GM13977 (cell line): ENCODE measurements at regions not wholly inside any gene's neighbourhood (a gene's known extent, or its start where the extent isn't known, plus 50 kb on each side); places are given as distances from the start of the nearest gene placed in this dataset.

ENCODE experiments used
- DNase-seq: peaks from one replicate; pipeline ENCODE4 v3.0.0; 2012; ENCODE audit warnings: low spot score
- CTCF ChIP-seq: IDR thresholded peaks from 2 replicates; pipeline ENCODE4 v1.5.1; 2012; ENCODE audit warnings: mild to moderate bottlenecking, control low read depth; ENCODE audit not compliant: insufficient read depth; ENCODE audit errors: extremely low read depth, missing control alignments
- in situ Hi-C: fragments of 300-500 bp; cut with MboI; formaldehyde crosslinking; loops from one replicate; pipeline ENCODE4 v1.12.0; 2022; ENCODE audit warnings: low sequenced_read_pairs, low pct_unique_long_range_greater_than_20kb, mixed read lengths, inconsistent platforms; ENCODE audit not compliant: unreplicated experiment

GRCh38 chr7:33773053-33773452, 132.3 kb upstream of the BMPER start:
- in situ Hi-C loops: no loop called here

GRCh38 chr7:33774762-33775523, 130.4 kb upstream of the BMPER start:
- no peak for TF ChIP-seq CTCF
- no peak for DNase-seq

More at GRCh38 chr7:33773053-33773452, 132.3 kb upstream of the BMPER start:
- DNase-seq: no peak
- TF ChIP-seq CTCF: no peak

GRCh38 chr7:33775790-33776189, 129.5 kb upstream of the BMPER start:
- in situ Hi-C loops: no loop called here
- DNase-seq: no peak
- no peak for TF ChIP-seq CTCF

More at GRCh38 chr7:33774762-33775523, 130.4 kb upstream of the BMPER start:
- in situ Hi-C loops: no loop called here

- TF ChIP-seq CTCF: no peak
- DNase-seq: no peak
- in situ Hi-C loops: no loop called here
These were observed 128.6 kb upstream of the BMPER start for GRCh38 chr7:33776788-33777187.

- in situ Hi-C loops: no loop called here
- TF ChIP-seq CTCF: no peak
- DNase-seq: no peak
These were observed 127.1 kb upstream of the BMPER start for GRCh38 chr7:33778195-33778594.

- no peak for TF ChIP-seq CTCF
- in situ Hi-C loops: no loop called here
- no peak for DNase-seq
These were observed 126.1 kb upstream of the BMPER start for GRCh38 chr7:33779216-33779615.

GRCh38 chr7:33781167-33781566, 124.2 kb upstream of the BMPER start:
- in situ Hi-C loops: no loop called here
- TF ChIP-seq CTCF: no peak

More at GRCh38 chr7:33781167-33781566, 124.2 kb upstream of the BMPER start:
- no peak for DNase-seq
